ENCODE measurements at regions not wholly inside any gene's neighbourhood (a gene's known extent, or its start where the extent isn't known, plus 50 kb on each side); places are given as distances from the start of the nearest gene placed in this dataset.

DNA sequence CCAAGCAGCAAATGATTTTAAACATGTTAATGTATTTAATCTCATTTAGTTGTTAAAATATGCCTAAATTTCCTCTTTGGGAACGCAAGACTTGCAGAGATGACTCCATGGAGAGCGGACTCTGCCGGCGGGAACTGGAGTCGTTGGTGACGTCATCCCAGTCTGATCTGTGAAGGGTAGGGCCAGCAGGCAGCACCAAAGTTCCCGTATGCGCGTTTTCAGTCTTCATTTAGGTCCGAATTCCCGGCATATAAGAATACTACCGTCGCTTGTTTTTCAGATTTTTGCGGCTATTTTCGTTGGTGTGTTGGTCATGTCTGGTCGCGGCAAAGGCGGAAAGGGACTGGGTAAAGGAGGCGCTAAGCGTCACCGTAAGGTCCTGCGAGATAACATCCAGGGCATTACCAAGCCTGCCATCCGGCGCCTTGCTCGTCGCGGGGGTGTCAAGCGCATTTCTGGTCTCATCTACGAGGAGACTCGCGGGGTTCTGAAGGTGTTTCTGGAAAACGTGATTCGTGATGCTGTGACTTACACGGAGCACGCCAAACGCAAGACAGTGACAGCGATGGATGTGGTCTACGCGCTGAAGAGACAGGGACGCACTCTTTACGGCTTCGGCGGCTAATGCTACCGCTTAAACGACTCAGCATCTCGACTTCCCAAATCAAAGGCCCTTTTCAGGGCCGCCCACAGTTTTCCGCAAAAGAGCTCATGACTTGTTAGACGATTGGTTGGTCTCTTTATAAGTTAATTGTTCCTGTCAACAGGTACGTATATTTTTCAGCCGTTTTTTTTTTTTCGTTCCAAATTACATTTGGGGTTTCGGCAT lies 117.3 kb downstream of the HFE start:
- TF ChIP-seq, protein P1, sequence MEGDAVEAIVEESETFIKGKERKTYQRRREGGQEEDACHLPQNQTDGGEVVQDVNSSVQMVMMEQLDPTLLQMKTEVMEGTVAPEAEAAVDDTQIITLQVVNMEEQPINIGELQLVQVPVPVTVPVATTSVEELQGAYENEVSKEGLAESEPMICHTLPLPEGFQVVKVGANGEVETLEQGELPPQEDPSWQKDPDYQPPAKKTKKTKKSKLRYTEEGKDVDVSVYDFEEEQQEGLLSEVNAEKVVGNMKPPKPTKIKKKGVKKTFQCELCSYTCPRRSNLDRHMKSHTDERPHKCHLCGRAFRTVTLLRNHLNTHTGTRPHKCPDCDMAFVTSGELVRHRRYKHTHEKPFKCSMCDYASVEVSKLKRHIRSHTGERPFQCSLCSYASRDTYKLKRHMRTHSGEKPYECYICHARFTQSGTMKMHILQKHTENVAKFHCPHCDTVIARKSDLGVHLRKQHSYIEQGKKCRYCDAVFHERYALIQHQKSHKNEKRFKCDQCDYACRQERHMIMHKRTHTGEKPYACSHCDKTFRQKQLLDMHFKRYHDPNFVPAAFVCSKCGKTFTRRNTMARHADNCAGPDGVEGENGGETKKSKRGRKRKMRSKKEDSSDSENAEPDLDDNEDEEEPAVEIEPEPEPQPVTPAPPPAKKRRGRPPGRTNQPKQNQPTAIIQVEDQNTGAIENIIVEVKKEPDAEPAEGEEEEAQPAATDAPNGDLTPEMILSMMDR (IDR thresholded peaks at IDR 0.05; ENCODE audit: low read depth, low read length): peak; percentile 17; the same call in 1 of the 2 replicates
- no peak for TF ChIP-seq EZH2phosphoT487 (IDR thresholded peaks at IDR 0.05; ENCODE audit: low read depth)
